ENCODE measurements at regions not wholly inside any gene's neighbourhood (a gene's known extent, or its start where the extent isn't known, plus 50 kb on each side); places are given as distances from the start of the nearest gene placed in this dataset.

- H3K4me1 ChIP-seq (replicated peaks in 1 of 2), result peaks cover 0 to 7% of the 10 kb centered on the region in 2 donors
- no peak for ATAC-seq (replicated peaks in 6 of 8)
- H3K27ac ChIP-seq, result no peak overlapping the region
- H3K4me3 ChIP-seq, result no peak overlapping the region
- WGBS, 10 experiments, result 26 to 100% (median 83%) methylated on average over 1 to 2 of the region's 2 CpGs
- in situ Hi-C loops (cut with MboI; ENCODE audit: low pct_unique_long_range_greater_than_20kb in 2 of 9, low sequenced_read_pairs in 9 of 9, unreplicated experiment in 9 of 9), result loop anchor here in 2 of 9 experiments (25.0 kb wide), 1 partner anchor 421 kb away; no protein-coding TSS in a partner anchor
Measured at GRCh38 chr11:114758627-114759026, 80.3 kb downstream of the NXPE2 start.

GRCh38 chr11:114762408-114762807 is 84.1 kb downstream of the NXPE2 start:
- in situ Hi-C loops (cut with MboI; ENCODE audit: low pct_unique_long_range_greater_than_20kb in 2 of 9, low sequenced_read_pairs in 9 of 9, unreplicated experiment in 9 of 9), result loop anchor here in 3 of 9 experiments (10.0 to 25.0 kb wide), 2 partner anchors 425 to 478 kb away; no protein-coding TSS in a partner anchor
- peak; percentile 67 to 99 (median 84) for ATAC-seq (replicated peaks in 6 of 8)
- no peak overlapping the region for H3K27ac ChIP-seq
- WGBS, 10 experiments, result 0 to 33% (median 3%) methylated on average over 1 to 3 of the region's 4 CpGs
- peaks cover 0 to 7% of the 10 kb centered on the region in 2 donors for H3K4me1 ChIP-seq (replicated peaks in 1 of 2)
- no peak overlapping the region for H3K4me3 ChIP-seq

- no peak overlapping the region for H3K4me3 ChIP-seq
- WGBS, 10 experiments, result 0 to 83% (median 25%) methylated on average over 1 to 2 of the region's 2 CpGs; no CpG with 5 or more reads in 1 of the 10 experiments
- in situ Hi-C loops (cut with MboI; ENCODE audit: low pct_unique_long_range_greater_than_20kb in 2 of 9, low sequenced_read_pairs in 9 of 9, unreplicated experiment in 9 of 9), result loop anchor here in 3 of 9 experiments (10.0 to 25.0 kb wide), 2 partner anchors 427 to 480 kb away; no protein-coding TSS in a partner anchor
- peaks cover 0 to 7% of the 10 kb centered on the region in 2 donors for H3K4me1 ChIP-seq (replicated peaks in 1 of 2)
- ATAC-seq (replicated peaks in 6 of 8), result no peak
- H3K27ac ChIP-seq, result no peak overlapping the region
Measured at GRCh38 chr11:114764563-114764962, 86.2 kb downstream of the NXPE2 start.

GRCh38 chr11:114771172-114771571 is 92.8 kb downstream of the NXPE2 start:
- Histone ChIP-seq H3K4me3 (no peak overlapping the region), H3K4me1 (replicated peaks in 1 of 2) (peaks cover 4 to 6% of the 10 kb centered on the region in 2 donors), H3K27ac (no peak overlapping the region)
- WGBS, 10 experiments, result 0 to 90% (median 50%) methylated on average over 1 to 2 of the region's 2 CpGs; no CpG with 5 or more reads in 5 of the 10 experiments
- in situ Hi-C loops (cut with MboI; ENCODE audit: low pct_unique_long_range_greater_than_20kb in 2 of 9, low sequenced_read_pairs in 9 of 9, unreplicated experiment in 9 of 9), result loop anchor here in 2 of 9 experiments (25.0 kb wide), 1 partner anchor 434 kb away; no protein-coding TSS in a partner anchor
- ATAC-seq (replicated peaks in 6 of 8), result no peak

GRCh38 chr11:114773541-114774338 is 95.4 kb downstream of the NXPE2 start:
- no peak overlapping the region for H3K27ac ChIP-seq
- ATAC-seq (replicated peaks in 6 of 8), result no peak
- peaks cover 4 to 6% of the 10 kb centered on the region in 2 donors for H3K4me1 ChIP-seq (replicated peaks in 1 of 2)
- in situ Hi-C loops (cut with MboI; ENCODE audit: low pct_unique_long_range_greater_than_20kb in 2 of 9, low sequenced_read_pairs in 9 of 9, unreplicated experiment in 9 of 9), result loop anchor here in 2 of 9 experiments (25.0 kb wide), 1 partner anchor 436 kb away; no protein-coding TSS in a partner anchor
- 0 to 100% (median 70%) methylated on average over 1 to 6 of the region's 8 CpGs for WGBS, 10 experiments
- no peak overlapping the region for H3K4me3 ChIP-seq

- peak; percentile 47 to 100 (median 98) for ATAC-seq (replicated peaks in 6 of 8)
- H3K4me3 ChIP-seq, result no peak overlapping the region
- H3K4me1 ChIP-seq (replicated peaks in 1 of 2), result peaks cover 4 to 6% of the 10 kb centered on the region in 2 donors
- WGBS, 10 experiments, result 7 to 51% (median 20%) methylated on average over 1 to 13 of the region's 19 CpGs; no CpG with 5 or more reads in 2 of the 10 experiments
- in situ Hi-C loops (cut with MboI; ENCODE audit: low pct_unique_long_range_greater_than_20kb in 2 of 9, low sequenced_read_pairs in 9 of 9, unreplicated experiment in 9 of 9), result loop anchor here in 2 of 9 experiments (25.0 kb wide), 1 partner anchor 437 kb away; no protein-coding TSS in a partner anchor
- H3K27ac ChIP-seq, result no peak overlapping the region
Measured at GRCh38 chr11:114774599-114775361, 96.5 kb downstream of the NXPE2 start.

- Histone ChIP-seq H3K4me3 (no peak overlapping the region), H3K27ac (no peak overlapping the region), H3K4me1 (replicated peaks in 1 of 2) (peaks cover 6 to 7% of the 10 kb centered on the region in 2 donors)
- in situ Hi-C loops (cut with MboI; ENCODE audit: low pct_unique_long_range_greater_than_20kb in 2 of 9, low sequenced_read_pairs in 9 of 9, unreplicated experiment in 9 of 9), result no loop called here
- ATAC-seq (replicated peaks in 6 of 8), result peak in 1 of 8 experiments; percentile 20
- WGBS, 10 experiments, result 0 to 87% (median 36%) methylated on average over 1 to 11 of the region's 19 CpGs; no CpG with 5 or more reads in 1 of the 10 experiments
Measured at GRCh38 chr11:114775875-114776621, 97.7 kb downstream of the NXPE2 start.

GRCh38 chr11:114776956-114777355 is 98.6 kb downstream of the NXPE2 start:
- WGBS, 10 experiments, result 0 to 100% (median 90%) methylated on average over 1 to 3 of the region's 3 CpGs; no CpG with 5 or more reads in 1 of the 10 experiments
- H3K4me1 ChIP-seq (replicated peaks in 1 of 2), result peaks cover 6 to 7% of the 10 kb centered on the region in 2 donors
- ATAC-seq (replicated peaks in 6 of 8), result no peak
- H3K4me3 ChIP-seq, result no peak overlapping the region
- in situ Hi-C loops (cut with MboI; ENCODE audit: low pct_unique_long_range_greater_than_20kb in 2 of 9, low sequenced_read_pairs in 9 of 9, unreplicated experiment in 9 of 9), result no loop called here
- H3K27ac ChIP-seq, result no peak overlapping the region

GRCh38 chr11:114779189-114779588 is 100.9 kb downstream of the NXPE2 start:
- Histone ChIP-seq H3K4me3 (no peak overlapping the region), H3K27ac (no peak overlapping the region), H3K4me1 (replicated peaks in 1 of 2) (peaks cover 6 to 7% of the 10 kb centered on the region in 2 donors)
- 29 to 100% (median 86%) methylated on average over 1 of the region's 10 CpGs; no CpG with 5 or more reads in 3 of the 10 experiments for WGBS, 10 experiments
- ATAC-seq (replicated peaks in 6 of 8), result no peak
- in situ Hi-C loops (cut with MboI; ENCODE audit: low pct_unique_long_range_greater_than_20kb in 2 of 9, low sequenced_read_pairs in 9 of 9, unreplicated experiment in 9 of 9), result no loop called here

- Histone ChIP-seq H3K4me1 (replicated peaks in 1 of 2) (peaks cover 6 to 8% of the 10 kb centered on the region in 2 donors), H3K4me3 (no peak overlapping the region), H3K27ac (no peak overlapping the region)
- WGBS, 10 experiments, result 3 to 100% (median 82%) methylated on average over 1 to 12 of the region's 13 CpGs
- in situ Hi-C loops (cut with MboI; ENCODE audit: low pct_unique_long_range_greater_than_20kb in 2 of 9, low sequenced_read_pairs in 9 of 9, unreplicated experiment in 9 of 9), result no loop called here
- no peak for ATAC-seq (replicated peaks in 6 of 8)
Measured at GRCh38 chr11:114782650-114783310, 104.5 kb downstream of the NXPE2 start.

- in situ Hi-C loops (cut with MboI; ENCODE audit: low pct_unique_long_range_greater_than_20kb in 2 of 9, low sequenced_read_pairs in 9 of 9, unreplicated experiment in 9 of 9), result no loop called here
- no peak overlapping the region for H3K27ac ChIP-seq
- peaks cover 9 to 11% of the 10 kb centered on the region in 2 donors for H3K4me1 ChIP-seq (replicated peaks in 1 of 2)
- no peak for ATAC-seq (replicated peaks in 6 of 8)
- no peak overlapping the region for H3K4me3 ChIP-seq
Measured at GRCh38 chr11:114783805-114784204, 105.5 kb downstream of the NXPE2 start.

GRCh38 chr11:114784216-114784615 is 105.9 kb downstream of the NXPE2 start:
- no peak overlapping the region for H3K27ac ChIP-seq
- 0 to 100% (median 94%) methylated on average over 1 to 5 of the region's 5 CpGs; no CpG with 5 or more reads in 2 of the 10 experiments for WGBS, 10 experiments
- H3K4me1 ChIP-seq (replicated peaks in 1 of 2), result peaks cover 9 to 11% of the 10 kb centered on the region in 2 donors
- ATAC-seq (replicated peaks in 6 of 8), result no peak
- in situ Hi-C loops (cut with MboI; ENCODE audit: low pct_unique_long_range_greater_than_20kb in 2 of 9, low sequenced_read_pairs in 9 of 9, unreplicated experiment in 9 of 9), result no loop called here
- no peak overlapping the region for H3K4me3 ChIP-seq
